ENCODE measurements at regions not wholly inside any gene's neighbourhood (a gene's known extent, or its start where the extent isn't known, plus 50 kb on each side); places are given as distances from the start of the nearest gene placed in this dataset.
"Not testable (repeated sequence)": the region's sequence is repeated elsewhere in the genome, so short reads cannot be mapped to it uniquely, and the experiment has no call there.

DNA sequence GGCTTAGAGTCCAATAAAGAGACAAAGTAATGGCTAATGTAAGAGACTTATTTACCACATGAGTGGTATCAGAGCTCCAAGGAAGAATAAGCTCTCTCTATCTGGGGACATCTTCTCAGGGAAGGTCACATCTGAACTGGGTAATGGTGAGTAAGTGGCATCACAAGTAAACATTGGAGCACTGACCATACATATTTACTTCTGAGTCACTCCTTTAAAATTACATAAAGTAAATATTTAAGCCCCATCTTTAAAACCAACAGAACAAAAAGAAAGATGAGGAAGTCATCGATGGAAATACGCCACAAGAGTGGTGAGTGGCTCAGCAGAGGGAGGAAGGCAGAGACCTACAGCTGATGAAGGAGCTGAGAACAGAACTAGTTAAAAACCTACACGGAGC lies 159.9 kb downstream of the DUSP6 start:
- H3K9me3 ChIP-seq (ENCODE audit: control insufficient read depth in 4 of 4, insufficient read depth in 3 of 4, low read length in 3 of 4), result peaks cover 0 to 6% (median 3%) of the 10 kb centered on the region in 4 donors
- 68 to 74% methylated on average over 3 of the region's 3 CpGs for WGBS, 2 donors
- H3K27me3 ChIP-seq (ENCODE audit: control insufficient read depth in 3 of 3, insufficient read depth in 3 of 3, low read length in 2 of 3), result no peaks in the 10 kb centered on the region
- no peaks in the 10 kb centered on the region for H3K4me1 ChIP-seq (ENCODE audit: control insufficient read depth in 5 of 5, insufficient read depth in 5 of 5, low read length in 5 of 5)
- ATAC-seq (ENCODE audit: insufficient read depth, low FRiP score) (no peak), DNase-seq (no peak)
- H3K36me3 ChIP-seq (ENCODE audit: control insufficient read depth in 4 of 4, insufficient read depth in 4 of 4, low read length in 4 of 4), result no peaks in the 10 kb centered on the region
- H3K27ac ChIP-seq (ENCODE audit: low read depth in 1 of 2, low read length in 1 of 2), result no peak overlapping the region
- TF ChIP-seq, protein P1, sequence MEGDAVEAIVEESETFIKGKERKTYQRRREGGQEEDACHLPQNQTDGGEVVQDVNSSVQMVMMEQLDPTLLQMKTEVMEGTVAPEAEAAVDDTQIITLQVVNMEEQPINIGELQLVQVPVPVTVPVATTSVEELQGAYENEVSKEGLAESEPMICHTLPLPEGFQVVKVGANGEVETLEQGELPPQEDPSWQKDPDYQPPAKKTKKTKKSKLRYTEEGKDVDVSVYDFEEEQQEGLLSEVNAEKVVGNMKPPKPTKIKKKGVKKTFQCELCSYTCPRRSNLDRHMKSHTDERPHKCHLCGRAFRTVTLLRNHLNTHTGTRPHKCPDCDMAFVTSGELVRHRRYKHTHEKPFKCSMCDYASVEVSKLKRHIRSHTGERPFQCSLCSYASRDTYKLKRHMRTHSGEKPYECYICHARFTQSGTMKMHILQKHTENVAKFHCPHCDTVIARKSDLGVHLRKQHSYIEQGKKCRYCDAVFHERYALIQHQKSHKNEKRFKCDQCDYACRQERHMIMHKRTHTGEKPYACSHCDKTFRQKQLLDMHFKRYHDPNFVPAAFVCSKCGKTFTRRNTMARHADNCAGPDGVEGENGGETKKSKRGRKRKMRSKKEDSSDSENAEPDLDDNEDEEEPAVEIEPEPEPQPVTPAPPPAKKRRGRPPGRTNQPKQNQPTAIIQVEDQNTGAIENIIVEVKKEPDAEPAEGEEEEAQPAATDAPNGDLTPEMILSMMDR (IDR thresholded peaks at IDR 0.05; ENCODE audit: control extremely low read depth, extremely low read depth), result no peak
- no peak overlapping the region for H3K9ac ChIP-seq (ENCODE audit: insufficient read depth in 1 of 2, low read length in 2 of 2)
- no peak overlapping the region for H3K4me3 ChIP-seq

DNA sequence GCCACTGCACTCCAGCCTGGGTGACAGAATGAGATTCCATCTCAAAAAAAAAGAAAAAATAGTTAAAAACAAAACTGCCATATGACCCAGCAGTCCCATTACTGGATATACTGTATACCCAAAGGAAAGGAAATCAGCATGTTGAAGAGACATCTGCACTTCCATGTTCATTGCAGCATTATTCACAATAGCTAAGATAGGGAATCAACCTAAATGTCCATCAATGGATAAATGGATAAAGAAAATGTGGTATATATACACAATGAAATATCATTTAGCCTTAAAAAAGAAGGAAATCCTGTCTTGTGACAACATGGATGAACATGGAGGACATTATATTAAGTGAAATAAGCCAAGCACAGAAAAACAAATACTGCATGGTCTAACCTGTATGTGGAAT lies 160.7 kb downstream of the DUSP6 start:
- H3K36me3 ChIP-seq (ENCODE audit: control insufficient read depth in 4 of 4, insufficient read depth in 4 of 4, low read length in 4 of 4); H3K9me3 ChIP-seq (ENCODE audit: control insufficient read depth in 4 of 4, insufficient read depth in 3 of 4, low read length in 3 of 4); H3K27me3 ChIP-seq (ENCODE audit: control insufficient read depth in 3 of 3, insufficient read depth in 3 of 3, low read length in 2 of 3); H3K4me1 ChIP-seq (ENCODE audit: control insufficient read depth in 5 of 5, insufficient read depth in 5 of 5, low read length in 5 of 5); ATAC-seq (ENCODE audit: insufficient read depth, low FRiP score); H3K4me3 ChIP-seq; H3K27ac ChIP-seq (ENCODE audit: low read depth in 1 of 2, low read length in 1 of 2); DNase-seq; H3K9ac ChIP-seq (ENCODE audit: insufficient read depth in 1 of 2, low read length in 2 of 2): not testable (repeated sequence)

DNA sequence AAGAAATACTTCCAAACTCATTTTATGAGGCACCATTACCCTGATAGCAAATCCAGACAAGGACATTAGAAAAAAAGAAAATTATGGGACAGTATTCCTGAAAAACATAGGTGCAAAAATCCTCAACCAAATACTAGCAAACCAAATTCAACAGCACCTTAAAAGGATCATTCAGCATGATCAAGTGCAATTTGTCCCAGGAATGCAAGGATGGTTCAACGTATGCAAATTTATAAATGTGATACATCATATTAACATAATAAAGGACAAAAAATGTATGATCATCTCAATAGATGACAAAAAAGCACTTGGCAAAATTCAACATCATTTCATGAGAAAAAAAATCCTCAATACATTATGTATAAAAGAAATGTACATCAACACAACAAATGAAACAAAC lies 162.9 kb downstream of the DUSP6 start:
- no peak overlapping the region for H3K27ac ChIP-seq (ENCODE audit: low read depth in 1 of 2, low read length in 1 of 2)
- H3K27me3 ChIP-seq (ENCODE audit: control insufficient read depth in 3 of 3, insufficient read depth in 3 of 3, low read length in 2 of 3), result no peaks in the 10 kb centered on the region
- H3K9me3 ChIP-seq (ENCODE audit: control insufficient read depth in 4 of 4, insufficient read depth in 3 of 4, low read length in 3 of 4), result peaks cover 0 to 6% (median 3%) of the 10 kb centered on the region in 4 donors
- H3K4me1 ChIP-seq (ENCODE audit: control insufficient read depth in 5 of 5, insufficient read depth in 5 of 5, low read length in 5 of 5), result no peaks in the 10 kb centered on the region
- TF ChIP-seq, protein P1 (IDR thresholded peaks at IDR 0.05; ENCODE audit: control extremely low read depth, extremely low read depth), result no peak
- DNase-seq (no peak), ATAC-seq (ENCODE audit: insufficient read depth, low FRiP score) (no peak)
- 91 to 100% methylated on average over 1 of the region's 1 CpG for WGBS, 2 donors
- H3K9ac ChIP-seq (ENCODE audit: insufficient read depth in 1 of 2, low read length in 2 of 2), result no peak overlapping the region
- H3K4me3 ChIP-seq, result no peak overlapping the region
- no peaks in the 10 kb centered on the region for H3K36me3 ChIP-seq (ENCODE audit: control insufficient read depth in 4 of 4, insufficient read depth in 4 of 4, low read length in 4 of 4)

DNA sequence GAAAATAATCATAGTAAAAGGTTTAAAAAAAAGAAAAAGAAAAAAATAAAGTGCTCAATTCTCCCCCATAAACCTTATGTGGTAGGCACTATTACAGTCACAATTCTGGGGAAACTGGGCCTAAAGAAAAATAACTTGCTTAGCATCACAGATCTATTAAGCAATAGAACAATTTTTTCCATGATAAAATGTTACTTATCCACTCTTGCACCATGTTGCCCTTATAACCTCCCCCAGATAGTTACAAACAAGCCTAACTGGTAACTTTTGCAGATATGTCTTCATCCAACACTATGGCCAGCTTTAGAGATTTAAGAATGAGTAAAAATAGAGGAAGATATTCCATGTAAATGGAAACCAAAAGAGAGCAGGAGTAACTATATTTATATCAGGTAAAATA lies 164.8 kb downstream of the DUSP6 start:
- H3K4me1 ChIP-seq (ENCODE audit: control insufficient read depth in 5 of 5, insufficient read depth in 5 of 5, low read length in 5 of 5), result no peaks in the 10 kb centered on the region
- ATAC-seq (ENCODE audit: insufficient read depth, low FRiP score), result no peak

More for the DNA sequence above, 164.8 kb downstream of the DUSP6 start:
- H3K27me3 ChIP-seq (ENCODE audit: control insufficient read depth in 3 of 3, insufficient read depth in 3 of 3, low read length in 2 of 3), result no peaks in the 10 kb centered on the region
- H3K9ac ChIP-seq (ENCODE audit: insufficient read depth in 1 of 2, low read length in 2 of 2), result no peak overlapping the region
- H3K36me3 ChIP-seq (ENCODE audit: control insufficient read depth in 4 of 4, insufficient read depth in 4 of 4, low read length in 4 of 4), result no peaks in the 10 kb centered on the region
- H3K27ac ChIP-seq (ENCODE audit: low read depth in 1 of 2, low read length in 1 of 2), result no peak overlapping the region
- peaks cover 0 to 6% (median 3%) of the 10 kb centered on the region in 4 donors for H3K9me3 ChIP-seq (ENCODE audit: control insufficient read depth in 4 of 4, insufficient read depth in 3 of 4, low read length in 3 of 4)
- DNase-seq, result no peak
- no peak overlapping the region for H3K4me3 ChIP-seq
- TF ChIP-seq, protein P1 (IDR thresholded peaks at IDR 0.05; ENCODE audit: control extremely low read depth, extremely low read depth), result no peak

All from lung (tissue), 11 donors.